Activated T-helper 1 cell treated with anti-CD3 and anti-CD28 coated beads, Interleukin-12 subunit alpha, Interleukin-12 subunit beta, Interleukin-2, Interleukin-4 antibody, amounts not matched to agents 30 ng/mL and 10 ng/mL and 1 ng/mL, durations not matched to agents 14 hours and 24 hours and 36 hours (primary cell): ENCODE measurements at regions not wholly inside any gene's neighbourhood (a gene's known extent, or its start where the extent isn't known, plus 50 kb on each side); places are given as distances from the start of the nearest gene placed in this dataset.

Experiments used
- DNase-seq: peaks from one replicate; pipeline ENCODE4 v3.0.0; 2021; ENCODE audit warnings: low spot score
- H3K27ac Mint-ChIP-seq: one replicate; pipeline ENCODE4 v1.8.0; 2021; ENCODE audit warnings: mild to moderate bottlenecking, mixed read lengths
- H3K27me3 Mint-ChIP-seq: one replicate; pipeline ENCODE4 v1.8.0; 2022; ENCODE audit warnings: mild to moderate bottlenecking, moderate library complexity, mixed read lengths; ENCODE audit not compliant: insufficient read depth
- H3K36me3 Mint-ChIP-seq: one replicate; pipeline ENCODE4 v1.8.0; 2021; ENCODE audit warnings: low read depth, mixed read lengths
- H3K4me1 Mint-ChIP-seq: one replicate; pipeline ENCODE4 v1.8.0; 2021; ENCODE audit warnings: low read depth, mixed read lengths
- H3K4me3 Mint-ChIP-seq: one replicate; pipeline ENCODE4 v1.8.0; 2021; ENCODE audit warnings: mild to moderate bottlenecking, moderate library complexity, mixed read lengths
- H3K9me3 Mint-ChIP-seq: one replicate; pipeline ENCODE4 v1.8.0; 2021; ENCODE audit warnings: mixed read lengths
- intact Hi-C: fragments of 100-400 bp; cut with micrococcal nuclease; formaldehyde crosslinking; loops from one replicate; pipeline ENCODE4 v1.15.1; 2024

GRCh38 chr5:2904399-2904798, 152.9 kb upstream of the IRX2 start:
- DNase-seq = no peak
- Mint-ChIP-seq H3K27ac (no peak overlapping the region), H3K4me3 (no peak overlapping the region), H3K4me1 (no peaks in the 10 kb centered on the region), H3K27me3 (no peaks in the 10 kb centered on the region), H3K36me3 (no peaks in the 10 kb centered on the region), H3K9me3 (peaks cover 4% of the 10 kb centered on the region)
- intact Hi-C loops = no loop called here

GRCh38 chr5:2903451-2904395, 152.2 kb upstream of the IRX2 start:
- Mint-ChIP-seq H3K27ac (no peak overlapping the region), H3K9me3 (peaks cover 4% of the 10 kb centered on the region), H3K36me3 (no peaks in the 10 kb centered on the region), H3K27me3 (no peaks in the 10 kb centered on the region), H3K4me1 (no peaks in the 10 kb centered on the region), H3K4me3 (no peak overlapping the region)
- DNase-seq = no peak
- intact Hi-C loops = no loop called here

DNA sequence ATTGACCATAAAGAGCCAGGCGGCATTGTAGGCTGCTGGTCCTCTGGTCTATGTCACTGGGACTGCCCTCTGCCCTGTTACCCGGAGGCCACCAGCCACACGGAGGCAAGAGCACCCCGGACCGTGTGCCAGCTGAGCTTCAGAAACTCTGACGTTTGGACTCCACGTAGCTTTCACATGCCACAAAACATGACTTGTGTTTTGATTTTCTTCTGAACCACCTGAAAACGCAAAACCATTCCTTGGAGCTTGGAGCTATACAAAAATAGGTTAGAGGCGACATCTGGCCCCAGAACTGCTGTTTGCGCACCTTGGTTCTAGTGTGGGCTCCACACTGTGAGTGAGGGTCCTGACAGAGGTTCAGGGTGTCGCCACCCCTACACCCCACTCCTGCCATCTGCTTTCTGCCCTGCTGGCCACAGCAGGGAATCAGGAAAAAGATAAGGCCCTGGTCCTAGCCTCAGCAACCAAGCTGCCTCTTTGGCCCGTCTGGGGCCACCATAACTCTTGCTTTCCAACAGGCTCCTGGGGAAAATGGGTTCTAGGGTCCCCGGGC, 151.3 kb upstream of the IRX2 start:
- no peak overlapping the region for H3K4me3 Mint-ChIP-seq
- intact Hi-C loops = no loop called here
- H3K36me3 Mint-ChIP-seq = no peaks in the 10 kb centered on the region
- H3K27ac Mint-ChIP-seq = no peak overlapping the region
- DNase-seq = no peak
- no peaks in the 10 kb centered on the region for H3K27me3 Mint-ChIP-seq
- peaks cover 4% of the 10 kb centered on the region for H3K9me3 Mint-ChIP-seq
- no peaks in the 10 kb centered on the region for H3K4me1 Mint-ChIP-seq

GRCh38 chr5:2902186-2902585, 150.7 kb upstream of the IRX2 start:
- Mint-ChIP-seq H3K27me3 (no peaks in the 10 kb centered on the region), H3K4me3 (no peak overlapping the region), H3K4me1 (no peaks in the 10 kb centered on the region), H3K9me3 (peaks cover 4% of the 10 kb centered on the region), H3K27ac (no peak overlapping the region), H3K36me3 (no peaks in the 10 kb centered on the region)
- no peak for DNase-seq
- intact Hi-C loops = no loop called here

DNA sequence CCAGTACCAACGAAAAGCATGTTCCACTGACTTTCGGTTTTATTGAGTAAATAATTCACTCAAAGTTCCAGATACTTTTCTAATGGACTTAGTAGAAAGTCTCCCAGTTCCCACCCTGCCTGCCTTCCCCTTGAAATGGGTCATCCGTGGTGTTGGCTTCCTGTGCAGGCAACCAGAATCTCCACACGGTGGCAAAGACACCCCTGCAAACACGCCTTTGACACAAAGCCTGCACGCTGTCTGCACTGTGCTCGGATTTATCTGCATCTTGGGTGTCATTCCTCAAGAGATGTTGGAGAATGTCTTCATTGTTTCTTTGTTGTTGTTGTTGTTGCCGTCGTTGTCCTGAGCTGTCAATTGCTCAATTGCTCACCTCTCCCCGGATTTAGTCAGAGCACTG, 150.0 kb upstream of the IRX2 start:
- no peaks in the 10 kb centered on the region for H3K27me3 Mint-ChIP-seq

DNA sequence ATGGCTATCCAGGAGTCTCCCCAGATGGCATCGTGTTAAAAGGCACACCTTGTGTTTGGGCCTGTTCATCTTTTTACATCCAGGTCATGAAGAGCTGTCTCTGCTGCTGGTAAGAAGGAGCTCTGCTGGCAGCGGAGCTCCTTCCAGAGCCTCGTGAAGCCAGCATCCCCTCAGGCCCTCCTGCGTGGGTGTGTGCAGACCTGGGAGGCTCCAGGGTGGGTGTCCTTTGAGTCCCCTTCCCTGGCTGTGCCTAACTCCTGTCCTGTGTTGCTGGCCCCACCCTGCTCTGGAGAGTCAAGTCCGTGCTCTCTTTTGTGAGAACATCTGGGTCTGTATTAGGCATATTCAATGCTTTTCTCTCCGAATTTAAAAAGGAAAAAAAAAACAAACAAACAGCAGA, 149.6 kb upstream of the IRX2 start:
- Mint-ChIP-seq H3K4me1 (no peaks in the 10 kb centered on the region), H3K9me3 (peaks cover 4% of the 10 kb centered on the region), H3K36me3 (no peaks in the 10 kb centered on the region), H3K4me3 (no peak overlapping the region), H3K27ac (no peak overlapping the region), H3K27me3 (no peaks in the 10 kb centered on the region)
- intact Hi-C loops = no loop called here
- no peak for DNase-seq

More for the DNA sequence above, 150.0 kb upstream of the IRX2 start:
- intact Hi-C loops = no loop called here
- no peaks in the 10 kb centered on the region for H3K36me3 Mint-ChIP-seq
- no peak for DNase-seq
- peaks cover 4% of the 10 kb centered on the region for H3K9me3 Mint-ChIP-seq
- H3K4me1 Mint-ChIP-seq = no peaks in the 10 kb centered on the region
- H3K4me3 Mint-ChIP-seq = no peak overlapping the region
- no peak overlapping the region for H3K27ac Mint-ChIP-seq

DNA sequence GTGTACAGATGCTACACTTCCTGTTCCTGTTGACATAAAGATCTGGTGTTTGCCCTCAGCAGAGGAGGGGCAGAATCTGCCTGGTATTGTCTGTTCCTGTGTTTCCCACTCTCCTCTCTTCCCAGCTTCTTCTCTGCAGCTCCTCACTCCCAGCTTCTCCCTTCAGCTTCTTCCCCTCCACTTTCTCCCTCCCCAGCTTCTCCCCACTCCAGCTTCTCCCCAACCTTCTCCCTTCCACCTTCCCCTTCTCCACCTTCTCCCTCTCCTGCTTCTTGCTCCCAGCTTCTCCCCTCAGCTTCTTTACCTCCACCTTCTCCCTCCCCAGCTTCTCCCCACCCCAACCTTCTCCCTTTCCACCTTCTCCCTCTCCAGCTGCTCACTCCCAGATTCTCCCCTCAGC, 148.9 kb upstream of the IRX2 start:
- DNase-seq = no peak
- Mint-ChIP-seq H3K27me3 (no peaks in the 10 kb centered on the region), H3K4me1 (no peaks in the 10 kb centered on the region), H3K9me3 (peaks cover 4% of the 10 kb centered on the region), H3K27ac (no peak overlapping the region), H3K36me3 (no peaks in the 10 kb centered on the region), H3K4me3 (no peak overlapping the region)
- intact Hi-C loops = no loop called here

GRCh38 chr5:2899311-2899710, 147.8 kb upstream of the IRX2 start:
- H3K36me3 Mint-ChIP-seq = no peaks in the 10 kb centered on the region
- intact Hi-C loops = no loop called here

DNA sequence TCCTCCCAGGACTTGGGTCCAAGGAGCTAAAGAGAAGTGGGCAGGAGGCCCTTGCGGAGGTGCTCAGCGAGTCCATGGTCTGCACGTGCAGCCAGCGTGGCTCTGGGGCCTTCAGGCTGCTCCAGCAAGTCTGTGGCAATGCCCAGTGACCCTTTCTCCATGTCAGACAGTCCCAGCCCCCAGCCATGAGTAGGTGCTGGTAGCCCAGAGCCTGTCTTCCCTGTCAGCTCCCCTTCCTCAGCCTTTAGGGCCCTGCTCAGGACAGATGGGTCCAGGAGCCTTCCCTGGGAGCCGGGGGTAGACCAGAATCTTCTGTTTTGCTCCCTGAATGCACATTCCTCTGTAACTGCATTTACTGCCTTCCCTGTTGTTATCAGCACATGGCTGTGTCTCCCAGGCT, 147.2 kb upstream of the IRX2 start:
- Mint-ChIP-seq H3K36me3 (no peaks in the 10 kb centered on the region), H3K27me3 (no peaks in the 10 kb centered on the region), H3K27ac (no peak overlapping the region), H3K9me3 (peaks cover 7% of the 10 kb centered on the region), H3K4me3 (no peak overlapping the region), H3K4me1 (no peaks in the 10 kb centered on the region)
- no peak for DNase-seq
- intact Hi-C loops = no loop called here

More at GRCh38 chr5:2899311-2899710, 147.8 kb upstream of the IRX2 start:
- H3K4me3 Mint-ChIP-seq = no peak overlapping the region
- DNase-seq = no peak
- H3K9me3 Mint-ChIP-seq = peaks cover 4% of the 10 kb centered on the region
- no peaks in the 10 kb centered on the region for H3K27me3 Mint-ChIP-seq
- no peaks in the 10 kb centered on the region for H3K4me1 Mint-ChIP-seq
- H3K27ac Mint-ChIP-seq = no peak overlapping the region

GRCh38 chr5:2897276-2897961, 145.9 kb upstream of the IRX2 start:
- intact Hi-C loops = no loop called here
- Mint-ChIP-seq H3K9me3 (peaks cover 10% of the 10 kb centered on the region), H3K4me3 (no peak overlapping the region), H3K4me1 (no peaks in the 10 kb centered on the region), H3K27ac (no peak overlapping the region), H3K36me3 (no peaks in the 10 kb centered on the region), H3K27me3 (no peaks in the 10 kb centered on the region)
- no peak for DNase-seq

GRCh38 chr5:2896371-2897275, 145.1 kb upstream of the IRX2 start:
- no peak for DNase-seq
- no peaks in the 10 kb centered on the region for H3K4me1 Mint-ChIP-seq
- intact Hi-C loops = no loop called here
- no peaks in the 10 kb centered on the region for H3K27me3 Mint-ChIP-seq
- H3K4me3 Mint-ChIP-seq = no peak overlapping the region
- no peak overlapping the region for H3K27ac Mint-ChIP-seq
- no peaks in the 10 kb centered on the region for H3K36me3 Mint-ChIP-seq
- H3K9me3 Mint-ChIP-seq = peaks cover 7% of the 10 kb centered on the region

- H3K27ac Mint-ChIP-seq = no peak overlapping the region
- peaks cover 6% of the 10 kb centered on the region for H3K9me3 Mint-ChIP-seq
- H3K36me3 Mint-ChIP-seq = no peaks in the 10 kb centered on the region
- intact Hi-C loops = no loop called here
- no peaks in the 10 kb centered on the region for H3K27me3 Mint-ChIP-seq
- H3K4me1 Mint-ChIP-seq = no peaks in the 10 kb centered on the region
- no peak for DNase-seq
- no peak overlapping the region for H3K4me3 Mint-ChIP-seq
These were observed 144.4 kb upstream of the IRX2 start for GRCh38 chr5:2895876-2896275.
